Body of pancreas (tissue), 4 donors: ENCODE measurements at regions not wholly inside any gene's neighbourhood (a gene's known extent, or its start where the extent isn't known, plus 50 kb on each side); places are given as distances from the start of the nearest gene placed in this dataset.

ENCODE experiments used
- CTCF ChIP-seq, 7 experiments: fragments of 450-650 bp in 4 of 7; fragments of 200-600 bp in 3 of 7; sonication (generic) in 3 of 7; IDR thresholded peaks; one replicate each; pipeline ENCODE4 v1.5.1; 2016 to 2019; ENCODE audit warnings: antibody characterized with exemption in 7 of 7
- POLR2A ChIP-seq, 3 donors: fragments of 450-650 bp; IDR thresholded peaks; one replicate each; pipeline ENCODE4 v1.6.1; 2016; ENCODE audit warnings: antibody characterized with exemption in 3 of 3, mild to moderate bottlenecking in 2 of 3

- TF ChIP-seq CTCF (IDR thresholded peaks at IDR 0.05) (no peak), POLR2A (IDR thresholded peaks at IDR 0.05) (no peak)
Observed at GRCh38 chr3:135636596-135636995, 328.9 kb upstream of the PPP2R3A start.
